Prostate gland (tissue), 2 donors: ENCODE measurements at regions not wholly inside any gene's neighbourhood (a gene's known extent, or its start where the extent isn't known, plus 50 kb on each side); places are given as distances from the start of the nearest gene placed in this dataset.

Source experiments
- CTCF ChIP-seq, 4 experiments: fragments of 200-600 bp in 2 of 4; fragments of 450-650 bp in 2 of 4; sonication (generic) in 2 of 4; IDR thresholded peaks; 1 replicate in 3 of 4; 2 replicates in 1 of 4; pipeline ENCODE4 v1.5.1; 2016 to 2019; ENCODE audit warnings: antibody characterized with exemption in 4 of 4, mild to moderate bottlenecking in 2 of 4, moderate library complexity in 2 of 4
- POLR2AphosphoS5 ChIP-seq: sonication (generic); formaldehyde crosslinking; IDR thresholded peaks from one replicate; pipeline ENCODE4 v1.6.1; 2017; ENCODE audit warnings: antibody characterized with exemption

GRCh38 chr4:187666697-187667494 is 328.7 kb upstream of the ZFP42 start:
- TF ChIP-seq CTCF (IDR thresholded peaks at IDR 0.05) (no peak), POLR2AphosphoS5 (no peak)
